Astrocyte of the cerebellum (primary cell): ENCODE measurements at regions not wholly inside any gene's neighbourhood (a gene's known extent, or its start where the extent isn't known, plus 50 kb on each side); places are given as distances from the start of the nearest gene placed in this dataset.

Source experiments
- DNase-seq: peaks from one replicate; pipeline ENCODE4 v3.0.0-alpha.2; 2011; ENCODE audit warnings: low read depth
- H3K4me3 ChIP-seq: 2 replicates; pipeline ENCODE4 v1.5.1; 2011; ENCODE audit warnings: mild to moderate bottlenecking, low read depth, low read length, moderate library complexity
- CTCF ChIP-seq: IDR thresholded peaks from 2 replicates; pipeline ENCODE4 v1.5.1; 2012; ENCODE audit warnings: low read length, low read depth, moderate library complexity, mild to moderate bottlenecking; ENCODE audit errors: missing control alignments
- in situ Hi-C: cut with HindIII; loops from 2 replicates; pipeline ENCODE4 v1.10.0; 2017; ENCODE audit warnings: low sequenced_read_pairs

GRCh38 chr10:4046712-4047354, 261.8 kb upstream of the KLF6 start:
- in situ Hi-C loops, result loop anchor here (5.0 kb wide), 1 partner anchor 60 kb away; no protein-coding TSS in a partner anchor
- no peak overlapping the region for H3K4me3 ChIP-seq
- DNase-seq, result no peak
- TF ChIP-seq CTCF, result no peak

DNA sequence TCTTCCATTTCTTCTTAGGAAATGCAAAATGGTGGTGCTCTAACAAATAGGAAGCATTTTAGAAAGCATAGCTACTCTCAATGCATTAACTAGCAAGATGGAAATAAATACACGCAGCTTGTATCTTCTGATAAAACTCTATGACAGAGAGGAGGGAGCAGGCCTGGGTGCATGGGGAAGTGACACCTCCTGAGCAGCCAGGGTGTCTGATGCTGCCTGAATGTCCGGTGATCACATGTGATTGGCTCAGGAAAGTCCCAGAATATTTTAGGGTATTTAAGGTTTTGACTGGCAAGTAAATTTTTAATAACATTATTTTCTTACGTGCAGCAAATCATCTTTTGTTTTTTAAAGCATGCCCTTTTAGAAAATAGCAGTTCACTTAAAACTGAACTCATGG, 261.0 kb upstream of the KLF6 start:
- DNase-seq, result no peak
- in situ Hi-C loops, result loop anchor here (5.0 kb wide), 1 partner anchor 61 kb away; no protein-coding TSS in a partner anchor
- TF ChIP-seq CTCF, result no peak
- H3K4me3 ChIP-seq, result no peak overlapping the region

- in situ Hi-C loops, result no loop called here
- TF ChIP-seq CTCF, result no peak
- no peak overlapping the region for H3K4me3 ChIP-seq
- no peak for DNase-seq
Measured at GRCh38 chr10:4043897-4044665, 259.1 kb upstream of the KLF6 start.

GRCh38 chr10:4041635-4042034, 256.6 kb upstream of the KLF6 start:
- DNase-seq, result no peak

GRCh38 chr10:4038000-4038399, 253.0 kb upstream of the KLF6 start:
- no peak overlapping the region for H3K4me3 ChIP-seq
- TF ChIP-seq CTCF, result no peak
- DNase-seq, result no peak
- in situ Hi-C loops, result no loop called here

More at GRCh38 chr10:4041635-4042034, 256.6 kb upstream of the KLF6 start:
- no peak for TF ChIP-seq CTCF
- in situ Hi-C loops, result no loop called here
- H3K4me3 ChIP-seq, result no peak overlapping the region

DNA sequence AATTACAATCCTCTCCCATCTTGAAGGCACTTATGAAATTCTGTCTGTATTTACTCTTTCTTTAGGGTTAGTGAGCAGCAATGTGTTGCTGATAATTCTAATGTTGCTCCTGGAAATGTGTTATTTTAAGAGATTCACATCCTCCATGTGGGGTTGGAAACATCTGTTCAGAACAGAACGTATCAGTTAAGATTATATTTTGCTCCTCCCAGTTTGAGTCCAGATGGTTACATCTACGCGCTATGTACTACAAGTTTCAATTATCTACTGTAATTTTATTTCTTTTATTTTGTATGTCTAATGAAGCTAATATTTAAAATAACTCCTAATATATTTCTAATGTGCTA, 250.6 kb upstream of the KLF6 start:
- in situ Hi-C loops, result no loop called here
- TF ChIP-seq CTCF, result no peak
- DNase-seq, result no peak
- H3K4me3 ChIP-seq, result no peak overlapping the region
